ENCODE measurements at regions not wholly inside any gene's neighbourhood (a gene's known extent, or its start where the extent isn't known, plus 50 kb on each side); places are given as distances from the start of the nearest gene placed in this dataset.
A peak's percentile ranks its signal among the peaks of the same experiment; 100 is the strongest.

DNA sequence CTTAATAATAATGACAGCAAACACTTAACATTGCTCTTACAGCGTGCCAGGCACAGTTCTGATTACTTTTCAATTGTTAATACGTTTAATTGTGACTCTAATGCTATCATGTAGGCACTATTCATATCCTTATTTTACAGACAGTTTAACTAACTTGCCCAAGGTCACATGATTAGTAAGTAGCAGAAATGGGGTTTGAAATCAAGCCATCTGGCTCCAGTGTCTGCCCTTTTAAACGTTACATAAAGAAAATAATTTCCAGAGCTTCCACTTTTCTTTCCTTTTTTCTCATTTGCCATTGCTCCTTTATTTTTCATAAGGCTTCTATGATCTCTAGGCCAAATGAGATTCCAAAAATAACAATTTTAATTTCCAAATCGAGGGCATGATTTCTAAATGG, 50.6 kb upstream of the IKZF2 start:
- Histone ChIP-seq H3K27me3 (replicated peaks; ENCODE audit: insufficient read depth) (no peaks in the 10 kb centered on the region), H3K4me3 (peak overlapping the region; percentile 33), H3K27ac (peak overlapping the region in 1 of 2 donors; percentile 39), H3K36me3 (no peaks in the 10 kb centered on the region), H3K4me1 (ENCODE audit: control insufficient read depth in 1 of 2, low read depth in 2 of 2) (peaks cover 6 to 15% of the 10 kb centered on the region in 2 donors), H3K9me3 (no peaks in the 10 kb centered on the region)
- no peak for ATAC-seq (ENCODE audit: insufficient number of reproducible peaks, low FRiP score, low read depth)
- DNase-seq (ENCODE audit: low spot score) = no peak
- TF ChIP-seq CTCF (IDR thresholded peaks at IDR 0.05) = no peak

DNA sequence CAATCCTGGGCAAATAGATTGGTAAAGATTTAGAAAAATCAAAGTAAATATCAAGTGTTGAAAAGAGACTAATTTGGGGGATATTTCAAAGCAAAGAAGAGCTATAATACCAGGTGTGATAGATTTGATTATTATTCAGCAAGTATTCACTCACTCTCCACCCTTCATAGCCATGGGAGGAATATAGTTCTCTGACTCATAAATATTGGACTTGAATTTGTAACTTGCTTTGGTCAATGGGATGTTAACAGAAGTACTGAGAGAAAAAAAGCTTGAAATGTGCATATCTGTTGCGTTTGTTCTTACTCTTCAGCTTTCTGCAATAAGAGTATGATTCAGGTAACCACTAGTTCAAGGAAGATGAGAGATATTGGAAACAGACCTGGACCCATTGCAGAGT, 54.5 kb upstream of the IKZF2 start:
- H3K27me3 ChIP-seq (replicated peaks; ENCODE audit: insufficient read depth) = no peaks in the 10 kb centered on the region

DNA sequence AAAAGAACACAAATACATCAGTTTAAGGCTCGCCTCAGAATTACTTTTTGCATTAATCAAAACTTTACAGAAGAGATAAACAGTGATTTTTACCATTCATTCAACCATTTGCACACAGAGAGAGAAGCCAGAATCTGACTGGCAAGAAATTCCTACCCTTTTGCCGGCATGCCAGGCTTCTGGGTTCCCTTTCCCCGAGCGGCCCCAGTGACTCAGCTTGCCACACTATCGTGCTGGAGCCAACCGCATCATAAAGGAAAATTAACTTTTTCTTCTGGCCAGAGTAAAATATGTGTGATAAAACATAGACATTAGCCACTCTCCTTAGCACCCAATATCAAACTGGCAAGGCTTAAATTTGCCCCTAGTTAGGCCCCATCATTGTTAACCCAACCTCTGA, 61.8 kb upstream of the IKZF2 start:
- no peak for TF ChIP-seq CTCF (IDR thresholded peaks at IDR 0.05)
- H3K36me3 ChIP-seq = no peaks in the 10 kb centered on the region
- peak overlapping the region; percentile 33 to 46 for H3K27ac ChIP-seq
- DNase-seq (ENCODE audit: low spot score) (no peak), ATAC-seq (ENCODE audit: insufficient number of reproducible peaks, low FRiP score, low read depth) (no peak)
- H3K4me3 ChIP-seq = no peak overlapping the region
- H3K9me3 ChIP-seq = no peaks in the 10 kb centered on the region
- peaks cover 17 to 42% of the 10 kb centered on the region in 2 donors for H3K4me1 ChIP-seq (ENCODE audit: control insufficient read depth in 1 of 2, low read depth in 2 of 2)
- no peaks in the 10 kb centered on the region for H3K27me3 ChIP-seq (replicated peaks; ENCODE audit: insufficient read depth)

More for the DNA sequence above, 54.5 kb upstream of the IKZF2 start:
- ATAC-seq (ENCODE audit: insufficient number of reproducible peaks, low FRiP score, low read depth) (no peak), DNase-seq (ENCODE audit: low spot score) (no peak)
- Histone ChIP-seq H3K9me3 (no peaks in the 10 kb centered on the region), H3K36me3 (no peaks in the 10 kb centered on the region), H3K4me3 (no peak overlapping the region), H3K4me1 (ENCODE audit: control insufficient read depth in 1 of 2, low read depth in 2 of 2) (peaks cover 6 to 15% of the 10 kb centered on the region in 2 donors), H3K27ac (no peak overlapping the region)
- no peak for TF ChIP-seq CTCF (IDR thresholded peaks at IDR 0.05)

- Histone ChIP-seq H3K9me3 (no peaks in the 10 kb centered on the region), H3K4me1 (ENCODE audit: control insufficient read depth in 1 of 2, low read depth in 2 of 2) (peaks cover 17 to 42% of the 10 kb centered on the region in 2 donors), H3K27me3 (replicated peaks; ENCODE audit: insufficient read depth) (no peaks in the 10 kb centered on the region), H3K36me3 (no peaks in the 10 kb centered on the region), H3K4me3 (no peak overlapping the region), H3K27ac (peak overlapping the region in 1 of 2 donors; percentile 33)
- no peak for TF ChIP-seq CTCF (IDR thresholded peaks at IDR 0.05)
- no peak for ATAC-seq (ENCODE audit: insufficient number of reproducible peaks, low FRiP score, low read depth)
- DNase-seq (ENCODE audit: low spot score) = no peak
Observed at GRCh38 chr2:213214209-213214608, 62.8 kb upstream of the IKZF2 start.

DNA sequence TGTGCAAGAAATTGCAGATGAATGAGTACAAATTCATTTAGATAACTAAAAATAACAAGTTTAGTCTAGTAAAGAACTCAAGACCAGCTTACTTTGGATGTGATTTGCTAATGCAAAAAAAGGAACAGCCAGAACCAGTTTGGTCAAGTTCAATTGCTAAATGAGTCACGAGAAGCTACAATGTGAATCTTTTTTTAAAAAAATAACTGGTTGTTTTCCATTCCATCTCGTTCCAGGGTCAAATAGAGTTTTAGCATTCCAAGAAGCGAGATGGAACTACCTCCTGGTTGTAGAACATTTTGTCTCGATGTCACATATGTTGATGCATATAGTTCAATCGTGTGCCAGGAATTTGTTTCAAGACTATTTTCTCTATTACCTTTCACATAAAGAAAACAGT, 65.0 kb upstream of the IKZF2 start:
- no peaks in the 10 kb centered on the region for H3K36me3 ChIP-seq
- H3K4me1 ChIP-seq (ENCODE audit: control insufficient read depth in 1 of 2, low read depth in 2 of 2) = peaks cover 17 to 42% of the 10 kb centered on the region in 2 donors
- ATAC-seq (ENCODE audit: insufficient number of reproducible peaks, low FRiP score, low read depth) = peak; percentile 75
- no peak for TF ChIP-seq CTCF (IDR thresholded peaks at IDR 0.05)
- H3K27ac ChIP-seq = peak overlapping the region; percentile 58 to 67
- no peak for DNase-seq (ENCODE audit: low spot score)
- H3K9me3 ChIP-seq = no peaks in the 10 kb centered on the region
- peak overlapping the region; percentile 15 for H3K4me3 ChIP-seq
- no peaks in the 10 kb centered on the region for H3K27me3 ChIP-seq (replicated peaks; ENCODE audit: insufficient read depth)
